Prostate gland (tissue), 2 donors: ENCODE measurements at regions not wholly inside any gene's neighbourhood (a gene's known extent, or its start where the extent isn't known, plus 50 kb on each side); places are given as distances from the start of the nearest gene placed in this dataset.

ENCODE experiments used
- DNase-seq: peaks from one replicate; pipeline ENCODE4 v3.0.0-alpha.2; 2019; ENCODE audit warnings: low spot score
- H3K27ac ChIP-seq, 2 donors: fragments of 200-600 bp; sonication (generic); 2 replicates each; pipeline ENCODE4 v1.5.1; 2017 to 2019
- H3K27me3 ChIP-seq: fragments of 200-600 bp; sonication (generic); replicated peaks from 2 replicates; pipeline ENCODE4 v1.5.1; 2019; ENCODE audit not compliant: insufficient read depth
- H3K36me3 ChIP-seq, 2 donors: fragments of 200-600 bp; sonication (generic); 1 replicate in 1 of 2; 2 replicates in 1 of 2; pipeline versions ENCODE4 v1.5.1 to v1.8.1; 2017 to 2019
- H3K4me1 ChIP-seq: fragments of 200-600 bp; sonication (generic); replicated peaks from 2 replicates; pipeline ENCODE4 v1.5.1; 2019
- H3K4me3 ChIP-seq, 2 donors: fragments of 200-600 bp; sonication (generic); 2 replicates each; pipeline ENCODE4 v1.5.1; 2017 to 2019
- H3K9me3 ChIP-seq: fragments of 200-600 bp; sonication (generic); 2 replicates; pipeline ENCODE4 v1.5.1; 2017
- POLR2A ChIP-seq: fragments of 450-650 bp; IDR thresholded peaks from one replicate; pipeline ENCODE4 v1.6.1; 2016; ENCODE audit warnings: antibody characterized with exemption, mild to moderate bottlenecking
- POLR2AphosphoS5 ChIP-seq: sonication (generic); formaldehyde crosslinking; IDR thresholded peaks from one replicate; pipeline ENCODE4 v1.6.1; 2017; ENCODE audit warnings: antibody characterized with exemption
- WGBS: methylation state at CpG from one replicate; pipeline ENCODE4 v1.1.5; 2018; 5-methylcytosine and 5-hydroxymethylcytosine counted together
- intact Hi-C: fragments of 100-400 bp; cut with DNase I; formaldehyde crosslinking; loops from one replicate; pipeline ENCODE4 v1.14.2; 2022
- TF ChIP-seq, protein P1 (sequence below), 4 experiments: fragments of 200-600 bp in 2 of 4; fragments of 450-650 bp in 2 of 4; sonication (generic) in 2 of 4; IDR thresholded peaks; 1 replicate in 3 of 4; 2 replicates in 1 of 4; pipeline ENCODE4 v1.5.1; 2016 to 2019; ENCODE audit warnings: antibody characterized with exemption in 4 of 4, mild to moderate bottlenecking in 2 of 4, moderate library complexity in 2 of 4

DNA sequence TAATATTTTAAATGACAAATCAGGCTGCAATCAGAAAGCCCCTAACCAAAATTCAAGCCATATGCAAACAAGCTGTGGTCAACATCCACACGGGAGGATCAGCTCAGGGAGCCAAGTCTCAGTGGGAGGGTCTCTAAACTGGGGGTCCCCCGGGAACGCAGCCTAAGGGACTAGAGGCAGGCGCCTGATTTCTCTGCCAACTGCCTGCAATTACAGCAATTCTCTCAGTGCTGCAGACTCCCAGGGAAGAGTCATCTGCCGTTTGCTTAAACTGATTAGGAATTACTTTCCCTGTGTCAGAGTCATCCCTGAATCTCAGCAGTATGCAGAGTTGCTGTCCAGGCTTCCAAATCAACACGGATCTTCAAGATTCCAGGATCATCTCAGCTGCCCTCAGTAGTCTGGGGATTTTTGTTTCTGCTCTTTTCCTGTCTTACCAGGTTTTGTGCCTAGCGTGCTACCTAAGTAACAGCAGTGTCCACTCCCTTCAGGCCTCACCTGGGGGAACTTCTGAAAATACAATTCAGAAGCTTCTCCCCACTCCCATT is 247.8 kb downstream of the RRAGC start:
- Histone ChIP-seq H3K36me3 (no peaks in the 10 kb centered on the region), H3K27ac (no peak overlapping the region), H3K4me3 (no peak overlapping the region), H3K4me1 (no peaks in the 10 kb centered on the region), H3K9me3 (no peaks in the 10 kb centered on the region), H3K27me3 (no peaks in the 10 kb centered on the region)
- TF ChIP-seq POLR2AphosphoS5 (no peak), POLR2A (no peak)
- TF ChIP-seq, protein P1, sequence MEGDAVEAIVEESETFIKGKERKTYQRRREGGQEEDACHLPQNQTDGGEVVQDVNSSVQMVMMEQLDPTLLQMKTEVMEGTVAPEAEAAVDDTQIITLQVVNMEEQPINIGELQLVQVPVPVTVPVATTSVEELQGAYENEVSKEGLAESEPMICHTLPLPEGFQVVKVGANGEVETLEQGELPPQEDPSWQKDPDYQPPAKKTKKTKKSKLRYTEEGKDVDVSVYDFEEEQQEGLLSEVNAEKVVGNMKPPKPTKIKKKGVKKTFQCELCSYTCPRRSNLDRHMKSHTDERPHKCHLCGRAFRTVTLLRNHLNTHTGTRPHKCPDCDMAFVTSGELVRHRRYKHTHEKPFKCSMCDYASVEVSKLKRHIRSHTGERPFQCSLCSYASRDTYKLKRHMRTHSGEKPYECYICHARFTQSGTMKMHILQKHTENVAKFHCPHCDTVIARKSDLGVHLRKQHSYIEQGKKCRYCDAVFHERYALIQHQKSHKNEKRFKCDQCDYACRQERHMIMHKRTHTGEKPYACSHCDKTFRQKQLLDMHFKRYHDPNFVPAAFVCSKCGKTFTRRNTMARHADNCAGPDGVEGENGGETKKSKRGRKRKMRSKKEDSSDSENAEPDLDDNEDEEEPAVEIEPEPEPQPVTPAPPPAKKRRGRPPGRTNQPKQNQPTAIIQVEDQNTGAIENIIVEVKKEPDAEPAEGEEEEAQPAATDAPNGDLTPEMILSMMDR (IDR thresholded peaks at IDR 0.05) = no peak
- DNase-seq = no peak
- intact Hi-C loops = no loop called here
- WGBS = 41% methylated on average over 7 of the region's 7 CpGs

DNA sequence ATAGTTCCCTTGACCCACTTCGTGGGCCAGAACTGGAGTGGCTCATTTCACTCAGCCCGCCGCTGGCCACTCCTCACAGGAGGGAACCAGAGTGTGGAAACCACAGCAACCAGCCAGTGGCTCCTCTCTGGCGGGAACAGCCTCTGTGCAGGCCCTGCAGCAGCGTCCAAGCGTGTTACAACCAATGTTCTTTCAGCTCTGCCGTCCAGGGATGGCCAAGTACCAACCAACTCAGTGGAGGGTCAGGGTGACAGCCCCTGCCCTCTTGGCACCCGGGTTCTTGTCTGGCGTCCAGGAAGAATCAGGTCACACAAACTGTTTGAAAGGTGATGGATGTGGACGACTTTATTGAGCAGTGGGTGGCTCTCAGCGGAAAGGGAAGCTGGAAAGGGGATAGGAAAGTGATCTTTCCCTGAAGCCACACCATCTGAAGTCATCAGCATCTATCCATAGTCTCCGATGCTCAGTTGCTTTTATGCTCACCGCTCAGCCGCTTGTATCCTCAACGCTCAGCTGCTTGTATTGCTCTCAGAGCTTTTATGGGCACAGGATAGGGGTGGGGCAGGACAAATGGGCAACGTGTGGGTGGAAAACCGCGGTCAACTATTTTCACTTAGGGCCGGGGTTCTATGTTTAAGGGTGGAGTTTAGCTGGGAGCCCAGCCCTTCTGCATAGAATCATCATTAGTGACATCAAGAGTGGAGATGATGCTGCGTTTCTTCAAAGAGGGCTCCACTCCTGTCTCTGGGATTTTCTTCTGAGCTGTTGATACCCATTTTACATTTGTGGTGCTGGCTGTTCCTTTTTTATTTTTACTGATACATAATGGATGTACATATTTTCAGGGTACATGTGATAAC is 250.2 kb downstream of the RRAGC start:
- WGBS = 85% methylated on average over 20 of the region's 20 CpGs

DNA sequence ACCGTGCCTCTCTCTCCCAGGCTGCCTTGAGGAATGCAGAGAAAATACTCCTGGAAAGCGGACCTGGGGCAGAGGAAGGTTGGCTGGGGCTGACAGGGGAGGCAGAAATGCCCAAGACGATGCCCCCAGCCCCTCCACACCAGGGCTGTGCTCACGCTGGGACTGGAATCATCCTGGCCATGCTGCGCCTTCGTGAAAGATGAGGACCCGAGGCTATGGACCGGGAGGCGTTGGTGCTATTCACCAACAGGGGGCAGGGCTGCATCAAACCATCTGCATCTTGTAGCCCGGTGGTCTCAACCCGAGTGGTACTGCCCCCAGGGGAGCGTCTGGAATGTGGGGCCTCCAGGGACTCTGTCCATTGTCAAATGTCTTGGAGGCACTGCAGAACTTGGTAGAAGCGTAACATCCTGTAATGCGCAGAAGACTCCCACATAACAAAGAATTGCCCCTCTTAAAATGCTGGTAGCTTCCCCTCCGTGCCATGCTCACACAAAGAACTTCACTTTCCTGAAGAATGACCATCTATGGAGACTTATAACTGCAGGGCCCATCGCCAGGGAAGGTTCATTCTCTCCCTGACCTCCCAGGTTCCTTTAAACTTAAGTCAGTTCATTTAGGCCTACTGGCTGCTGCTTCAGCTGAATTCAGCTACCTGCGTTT is 251.2 kb downstream of the RRAGC start:
- Histone ChIP-seq H3K27ac (no peak overlapping the region), H3K9me3 (no peaks in the 10 kb centered on the region), H3K27me3 (no peaks in the 10 kb centered on the region), H3K36me3 (no peaks in the 10 kb centered on the region), H3K4me1 (no peaks in the 10 kb centered on the region), H3K4me3 (no peak overlapping the region)
- TF ChIP-seq, protein P1 (IDR thresholded peaks at IDR 0.05) = peak in 2 of 4 experiments; percentile 25 to 33
- no peak for TF ChIP-seq POLR2AphosphoS5
- no peak for TF ChIP-seq POLR2A
- WGBS = 39% methylated on average over 17 of the region's 17 CpGs
- DNase-seq = no peak
- intact Hi-C loops = no loop called here

More for the DNA sequence above, 250.2 kb downstream of the RRAGC start:
- H3K27ac ChIP-seq = no peak overlapping the region
- no peak overlapping the region for H3K4me3 ChIP-seq
- no peak for DNase-seq
- H3K36me3 ChIP-seq = no peaks in the 10 kb centered on the region
- H3K9me3 ChIP-seq = no peaks in the 10 kb centered on the region
- no peaks in the 10 kb centered on the region for H3K27me3 ChIP-seq
- H3K4me1 ChIP-seq = no peaks in the 10 kb centered on the region
- intact Hi-C loops = no loop called here
- no peak for TF ChIP-seq POLR2AphosphoS5
- TF ChIP-seq, protein P1 (IDR thresholded peaks at IDR 0.05) = no peak
- TF ChIP-seq POLR2A = no peak

DNA sequence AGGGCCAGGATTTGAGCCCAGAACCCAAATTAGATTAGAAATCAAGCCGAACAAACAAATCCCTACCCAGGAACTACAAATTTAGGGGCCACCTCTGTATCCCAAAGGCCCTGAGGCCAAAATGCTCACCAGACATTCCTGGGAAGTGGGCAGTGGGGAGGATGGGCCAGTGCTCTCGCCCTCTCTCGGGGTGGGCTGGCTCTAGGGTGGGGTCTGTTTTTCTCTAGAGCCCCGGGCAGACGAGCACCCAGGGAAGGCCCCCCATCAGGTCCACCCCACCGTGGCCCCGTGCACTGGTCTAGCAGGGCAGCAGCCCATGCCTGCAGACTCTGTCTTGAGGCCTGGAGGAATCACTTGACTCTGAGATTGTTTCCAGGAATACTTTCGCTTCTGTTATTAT is 252.0 kb downstream of the RRAGC start:
- Histone ChIP-seq H3K4me1 (no peaks in the 10 kb centered on the region), H3K27ac (no peak overlapping the region), H3K4me3 (no peak overlapping the region), H3K27me3 (no peaks in the 10 kb centered on the region), H3K36me3 (no peaks in the 10 kb centered on the region), H3K9me3 (no peaks in the 10 kb centered on the region)
- DNase-seq = no peak
- WGBS = 80% methylated on average over 8 of the region's 8 CpGs
- intact Hi-C loops = no loop called here
- TF ChIP-seq, protein P1 (IDR thresholded peaks at IDR 0.05) = no peak
- TF ChIP-seq POLR2AphosphoS5 = no peak
- no peak for TF ChIP-seq POLR2A
